Duodenal mucosa (tissue), 2 donors: ENCODE measurements at regions not wholly inside any gene's neighbourhood (a gene's known extent, or its start where the extent isn't known, plus 50 kb on each side); places are given as distances from the start of the nearest gene placed in this dataset.

ENCODE experiments used
- H3K27ac ChIP-seq: one replicate; pipeline ENCODE4 v1.7.0; 2013; ENCODE audit warnings: low read depth, low read length
- H3K27me3 ChIP-seq, 2 donors: one replicate each; pipeline ENCODE4 v1.7.0; 2013; ENCODE audit warnings: low read length in 2 of 2, control low read depth in 1 of 2; ENCODE audit not compliant: insufficient read depth in 2 of 2, control insufficient read depth in 1 of 2
- H3K36me3 ChIP-seq, 2 donors: one replicate each; pipeline ENCODE4 v1.7.0; 2013; ENCODE audit warnings: low read length in 2 of 2, control low read depth in 1 of 2; ENCODE audit not compliant: insufficient read depth in 2 of 2, control insufficient read depth in 1 of 2
- H3K4me1 ChIP-seq, 2 donors: one replicate each; pipeline ENCODE4 v1.7.0; 2013; ENCODE audit warnings: low read length in 2 of 2, control low read depth in 1 of 2; ENCODE audit not compliant: insufficient read depth in 2 of 2, control insufficient read depth in 1 of 2
- H3K4me3 ChIP-seq, 2 donors: one replicate each; pipeline ENCODE4 v1.7.0; 2013; ENCODE audit warnings: low read length in 2 of 2, low read depth in 1 of 2
- H3K9ac ChIP-seq, 2 donors: one replicate each; pipeline ENCODE4 v1.7.0; 2013; ENCODE audit warnings: low read length in 2 of 2, low read depth in 1 of 2
- H3K9me3 ChIP-seq, 2 donors: one replicate each; pipeline ENCODE4 v1.7.0; 2013; ENCODE audit warnings: low read length in 2 of 2, control low read depth in 1 of 2; ENCODE audit not compliant: control insufficient read depth in 1 of 2

GRCh38 chr11:79971255-79971654, 530.4 kb upstream of the TENM4 start:
- H3K27ac ChIP-seq: no peak overlapping the region
- no peaks in the 10 kb centered on the region for H3K27me3 ChIP-seq
- peaks cover 0 to 6% of the 10 kb centered on the region in 2 donors for H3K4me1 ChIP-seq

GRCh38 chr11:79966592-79966991, 525.8 kb upstream of the TENM4 start:
- H3K27me3 ChIP-seq: no peaks in the 10 kb centered on the region
- no peaks in the 10 kb centered on the region for H3K36me3 ChIP-seq
- H3K27ac ChIP-seq: no peak overlapping the region
- H3K9me3 ChIP-seq: no peaks in the 10 kb centered on the region
- no peak overlapping the region for H3K9ac ChIP-seq
- H3K4me1 ChIP-seq: no peaks in the 10 kb centered on the region
- no peak overlapping the region for H3K4me3 ChIP-seq

More at GRCh38 chr11:79971255-79971654, 530.4 kb upstream of the TENM4 start:
- Histone ChIP-seq H3K36me3 (no peaks in the 10 kb centered on the region), H3K4me3 (no peak overlapping the region), H3K9ac (no peak overlapping the region), H3K9me3 (no peaks in the 10 kb centered on the region)

- no peaks in the 10 kb centered on the region for H3K36me3 ChIP-seq
- H3K27me3 ChIP-seq: no peaks in the 10 kb centered on the region
- H3K9ac ChIP-seq: no peak overlapping the region
- no peak overlapping the region for H3K4me3 ChIP-seq
- peaks cover 0 to 9% of the 10 kb centered on the region in 2 donors for H3K9me3 ChIP-seq
- H3K27ac ChIP-seq: no peak overlapping the region
- no peaks in the 10 kb centered on the region for H3K4me1 ChIP-seq
Observed at GRCh38 chr11:79963856-79964645, 523.2 kb upstream of the TENM4 start.

- no peaks in the 10 kb centered on the region for H3K36me3 ChIP-seq
- peaks cover 3 to 9% of the 10 kb centered on the region in 2 donors for H3K9me3 ChIP-seq
- no peak overlapping the region for H3K27ac ChIP-seq
- H3K9ac ChIP-seq: no peak overlapping the region
- H3K27me3 ChIP-seq: no peaks in the 10 kb centered on the region
- no peak overlapping the region for H3K4me3 ChIP-seq
- H3K4me1 ChIP-seq: peaks cover 5 to 16% of the 10 kb centered on the region in 2 donors
Observed at GRCh38 chr11:79960461-79960860, 519.6 kb upstream of the TENM4 start.

GRCh38 chr11:79959318-79959717, 518.5 kb upstream of the TENM4 start:
- no peaks in the 10 kb centered on the region for H3K27me3 ChIP-seq
- H3K4me1 ChIP-seq: peaks cover 5 to 16% of the 10 kb centered on the region in 2 donors
- no peak overlapping the region for H3K9ac ChIP-seq
- H3K36me3 ChIP-seq: no peaks in the 10 kb centered on the region
- no peak overlapping the region for H3K4me3 ChIP-seq
- peaks cover 3 to 9% of the 10 kb centered on the region in 2 donors for H3K9me3 ChIP-seq
- H3K27ac ChIP-seq: no peak overlapping the region

GRCh38 chr11:79957702-79958101, 516.9 kb upstream of the TENM4 start:
- no peaks in the 10 kb centered on the region for H3K27me3 ChIP-seq
- no peak overlapping the region for H3K9ac ChIP-seq
- H3K36me3 ChIP-seq: no peaks in the 10 kb centered on the region
- H3K9me3 ChIP-seq: peaks cover 3 to 9% of the 10 kb centered on the region in 2 donors
- H3K4me3 ChIP-seq: no peak overlapping the region
- H3K4me1 ChIP-seq: peaks cover 5 to 16% of the 10 kb centered on the region in 2 donors
- H3K27ac ChIP-seq: no peak overlapping the region

- H3K9ac ChIP-seq: no peak overlapping the region
- H3K27me3 ChIP-seq: no peaks in the 10 kb centered on the region
- no peak overlapping the region for H3K27ac ChIP-seq
- H3K9me3 ChIP-seq: peaks cover 3 to 9% of the 10 kb centered on the region in 2 donors
- peaks cover 5 to 16% of the 10 kb centered on the region in 2 donors for H3K4me1 ChIP-seq
- H3K36me3 ChIP-seq: no peaks in the 10 kb centered on the region
- no peak overlapping the region for H3K4me3 ChIP-seq
Observed at GRCh38 chr11:79956061-79956460, 515.2 kb upstream of the TENM4 start.

- H3K27me3 ChIP-seq: no peaks in the 10 kb centered on the region
- H3K36me3 ChIP-seq: no peaks in the 10 kb centered on the region
- no peak overlapping the region for H3K27ac ChIP-seq
- no peak overlapping the region for H3K4me3 ChIP-seq
- no peak overlapping the region for H3K9ac ChIP-seq
- H3K4me1 ChIP-seq: peaks cover 5 to 14% of the 10 kb centered on the region in 2 donors
- peaks cover 0 to 3% of the 10 kb centered on the region in 2 donors for H3K9me3 ChIP-seq
Observed at GRCh38 chr11:79953629-79954028, 512.8 kb upstream of the TENM4 start.

- no peaks in the 10 kb centered on the region for H3K36me3 ChIP-seq
- no peak overlapping the region for H3K9ac ChIP-seq
- H3K4me1 ChIP-seq: no peaks in the 10 kb centered on the region
- H3K27me3 ChIP-seq: no peaks in the 10 kb centered on the region
- H3K27ac ChIP-seq: no peak overlapping the region
- H3K4me3 ChIP-seq: no peak overlapping the region
- no peaks in the 10 kb centered on the region for H3K9me3 ChIP-seq
Observed at GRCh38 chr11:79950741-79951140, 509.9 kb upstream of the TENM4 start.

GRCh38 chr11:79950172-79950571, 509.3 kb upstream of the TENM4 start:
- no peaks in the 10 kb centered on the region for H3K4me1 ChIP-seq
- no peak overlapping the region for H3K4me3 ChIP-seq
- H3K27ac ChIP-seq: no peak overlapping the region
- H3K27me3 ChIP-seq: no peaks in the 10 kb centered on the region
- H3K36me3 ChIP-seq: no peaks in the 10 kb centered on the region
- no peak overlapping the region for H3K9ac ChIP-seq
- no peaks in the 10 kb centered on the region for H3K9me3 ChIP-seq
